ENCODE measurements at regions not wholly inside any gene's neighbourhood (a gene's known extent, or its start where the extent isn't known, plus 50 kb on each side); places are given as distances from the start of the nearest gene placed in this dataset.

DNA sequence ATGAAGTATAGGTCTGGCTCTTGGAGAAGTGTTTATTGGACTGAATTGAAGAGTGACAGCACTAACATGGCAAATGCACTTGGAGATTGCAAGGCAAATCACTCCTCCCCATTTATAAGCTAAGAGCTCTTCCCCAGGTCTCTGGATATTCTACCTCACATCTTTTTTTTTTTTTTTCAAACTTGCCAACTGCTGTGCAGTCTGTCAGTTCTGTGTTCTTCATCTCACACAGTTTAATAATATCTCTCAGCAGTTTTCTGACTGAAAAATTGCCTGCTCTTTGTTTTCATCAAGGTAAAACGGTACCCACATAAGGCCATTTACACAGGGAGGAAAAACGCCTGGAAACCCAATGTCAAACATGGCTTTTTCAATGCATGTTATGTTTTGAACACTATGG lies 186.1 kb upstream of the B3GALT2 start:
- DNase-seq (ENCODE audit: low read depth, low spot score), result no peak
- H3K4me2 ChIP-seq (ENCODE audit: insufficient read depth, low read length), result no peak overlapping the region
- no TSS peak for BruUV-seq (replicated peaks)

More for the DNA sequence above, 186.1 kb upstream of the B3GALT2 start:
- CTCF ChIA-PET, result interaction anchor here (0.6 kb wide), 1 partner anchor 17 kb away, joined by 3 read pairs; no protein-coding TSS in a partner anchor
- POLR2A ChIA-PET, result no interaction called here
- TF ChIP-seq EZH2 (IDR thresholded peaks at IDR 0.05; ENCODE audit: borderline replicate concordance, low read depth, low read length, severe bottlenecking) (no peak), FOS (IDR thresholded peaks at IDR 0.05; ENCODE audit: borderline replicate concordance, insufficient read depth, low read length) (no peak), MYC (IDR thresholded peaks at IDR 0.05; ENCODE audit: low read depth, low read length) (no peak), POLR2A (IDR thresholded peaks at IDR 0.05; ENCODE audit: low read depth, low read length) (no peak), JUN (IDR thresholded peaks at IDR 0.05; ENCODE audit: borderline replicate concordance, insufficient read depth, insufficient read length, low read depth) (no peak), POLR2AphosphoS5 (IDR thresholded peaks at IDR 0.05; ENCODE audit: insufficient read depth, low read depth, low read length) (no peak), GATA2 (IDR thresholded peaks at IDR 0.05; ENCODE audit: insufficient read depth, insufficient read length, low read depth, low read length) (no peak)
- TF ChIP-seq, protein P1, sequence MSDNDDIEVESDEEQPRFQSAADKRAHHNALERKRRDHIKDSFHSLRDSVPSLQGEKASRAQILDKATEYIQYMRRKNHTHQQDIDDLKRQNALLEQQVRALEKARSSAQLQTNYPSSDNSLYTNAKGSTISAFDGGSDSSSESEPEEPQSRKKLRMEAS (IDR thresholded peaks at IDR 0.05; ENCODE audit: insufficient read depth, insufficient read length), result no peak
- TF ChIP-seq, protein P2, sequence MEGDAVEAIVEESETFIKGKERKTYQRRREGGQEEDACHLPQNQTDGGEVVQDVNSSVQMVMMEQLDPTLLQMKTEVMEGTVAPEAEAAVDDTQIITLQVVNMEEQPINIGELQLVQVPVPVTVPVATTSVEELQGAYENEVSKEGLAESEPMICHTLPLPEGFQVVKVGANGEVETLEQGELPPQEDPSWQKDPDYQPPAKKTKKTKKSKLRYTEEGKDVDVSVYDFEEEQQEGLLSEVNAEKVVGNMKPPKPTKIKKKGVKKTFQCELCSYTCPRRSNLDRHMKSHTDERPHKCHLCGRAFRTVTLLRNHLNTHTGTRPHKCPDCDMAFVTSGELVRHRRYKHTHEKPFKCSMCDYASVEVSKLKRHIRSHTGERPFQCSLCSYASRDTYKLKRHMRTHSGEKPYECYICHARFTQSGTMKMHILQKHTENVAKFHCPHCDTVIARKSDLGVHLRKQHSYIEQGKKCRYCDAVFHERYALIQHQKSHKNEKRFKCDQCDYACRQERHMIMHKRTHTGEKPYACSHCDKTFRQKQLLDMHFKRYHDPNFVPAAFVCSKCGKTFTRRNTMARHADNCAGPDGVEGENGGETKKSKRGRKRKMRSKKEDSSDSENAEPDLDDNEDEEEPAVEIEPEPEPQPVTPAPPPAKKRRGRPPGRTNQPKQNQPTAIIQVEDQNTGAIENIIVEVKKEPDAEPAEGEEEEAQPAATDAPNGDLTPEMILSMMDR (IDR thresholded peaks at IDR 0.05; ENCODE audit: extremely low read depth in 1 of 2, insufficient read depth in 1 of 2, low read depth in 1 of 2, low read length in 2 of 2), result no peak
- no peaks in the 10 kb centered on the region for H3K9me3 ChIP-seq (replicated peaks; ENCODE audit: control insufficient read depth, insufficient read depth, low read length)
- no peaks in the 10 kb centered on the region for H4K20me1 ChIP-seq (replicated peaks; ENCODE audit: control insufficient read depth, extremely low read depth, insufficient read depth, low read length)
- no peaks in the 10 kb centered on the region for H3K4me1 ChIP-seq (ENCODE audit: control insufficient read depth, extremely low read depth, insufficient read depth, low read length)
- FAIRE-seq, result no peak
- H3K9ac ChIP-seq (replicated peaks; ENCODE audit: extremely low read depth, insufficient read depth, low read length), result no peak overlapping the region
- intact Hi-C loops (cut with micrococcal nuclease) (no loop called here), dilution Hi-C loops (cut with MboI; ENCODE audit: extremely low pct_ligation_motif_present, low sequenced_read_pairs) (no loop called here)
- no peaks in the 10 kb centered on the region for H3K27me3 ChIP-seq (ENCODE audit: control insufficient read depth in 2 of 2, insufficient read depth in 2 of 2, low read length in 2 of 2)
- H3K4me3 ChIP-seq (replicated peaks in 1 of 3; ENCODE audit: insufficient read depth in 1 of 3, low read depth in 1 of 3, low read length in 3 of 3), result no peak overlapping the region
- no peak overlapping the region for H2AFZ ChIP-seq (ENCODE audit: low read depth, low read length)
- no peaks in the 10 kb centered on the region for H3K79me2 ChIP-seq (ENCODE audit: control insufficient read depth, insufficient read depth, low read length)
- no peaks in the 10 kb centered on the region for H3K9me1 ChIP-seq (replicated peaks; ENCODE audit: control insufficient read depth, extremely low read depth, insufficient read depth, low read length)
- no peaks in the 10 kb centered on the region for H3K36me3 ChIP-seq (ENCODE audit: control insufficient read depth in 2 of 2, extremely low read depth in 1 of 2, insufficient read depth in 2 of 2, low read length in 2 of 2)
- H3K27ac ChIP-seq (ENCODE audit: insufficient read depth, low read depth, low read length), result no peak overlapping the region
